Urothelium cell line (cell line): ENCODE measurements at regions not wholly inside any gene's neighbourhood (a gene's known extent, or its start where the extent isn't known, plus 50 kb on each side); places are given as distances from the start of the nearest gene placed in this dataset.

Experiments used
- DNase-seq: peaks from one replicate; pipeline ENCODE4 v3.0.0; 2011; ENCODE audit warnings: low spot score, mixed read lengths
- FAIRE-seq: peaks from 2 replicates; lab custom pipeline; 2011; peaks lifted over from hg19 to GRCh38; lab: Jason Lieb, UNC

- no peak for FAIRE-seq
Observed at GRCh38 chr12:91572869-91573268, 390.3 kb upstream of the DCN start.

DNA sequence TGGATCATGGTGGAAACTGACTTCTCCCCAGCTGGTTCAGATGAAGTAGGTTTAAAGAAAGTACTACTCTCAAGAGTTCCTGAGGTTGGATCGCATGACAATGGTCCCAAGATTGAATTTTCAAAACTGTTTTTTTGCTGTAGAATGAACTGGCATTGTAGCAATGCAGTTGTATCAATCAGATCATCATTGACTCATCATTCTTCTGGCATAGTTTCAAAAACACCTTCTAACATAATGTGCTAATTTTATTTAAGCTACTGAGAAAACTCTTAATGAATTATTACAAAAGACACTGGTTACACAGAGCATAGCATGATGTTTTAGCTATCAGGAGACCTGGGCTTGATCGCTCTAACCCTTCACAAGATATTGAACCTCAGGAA, 384.5 kb upstream of the DCN start:
- DNase-seq (no peak), FAIRE-seq (no peak)

More at GRCh38 chr12:91572869-91573268, 390.3 kb upstream of the DCN start:
- DNase-seq = no peak

GRCh38 chr12:91566328-91567099, 383.9 kb upstream of the DCN start:
- FAIRE-seq = no peak
- DNase-seq = no peak

DNA sequence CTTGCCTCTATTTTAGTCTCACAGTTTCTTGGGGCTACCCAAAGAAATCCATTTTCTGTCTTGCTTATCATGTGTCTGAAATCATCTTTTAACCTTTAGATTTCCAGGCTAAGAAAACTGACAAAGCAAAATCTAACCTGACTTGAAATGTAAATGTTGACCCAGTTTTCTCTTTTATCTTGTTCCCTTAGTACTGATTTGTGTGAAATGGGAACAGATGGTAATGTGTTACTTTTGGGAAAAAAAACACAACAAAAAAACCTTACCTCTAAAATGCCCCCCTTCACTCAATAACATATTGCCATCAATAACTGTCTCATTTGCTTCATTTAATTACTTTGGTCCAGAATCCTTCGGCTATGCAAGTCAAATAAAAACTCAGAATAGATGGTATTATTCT, 383.2 kb upstream of the DCN start:
- DNase-seq = no peak
- FAIRE-seq = no peak

GRCh38 chr12:91565246-91565645, 382.6 kb upstream of the DCN start:
- FAIRE-seq = no peak
- DNase-seq = peak; percentile 5

DNA sequence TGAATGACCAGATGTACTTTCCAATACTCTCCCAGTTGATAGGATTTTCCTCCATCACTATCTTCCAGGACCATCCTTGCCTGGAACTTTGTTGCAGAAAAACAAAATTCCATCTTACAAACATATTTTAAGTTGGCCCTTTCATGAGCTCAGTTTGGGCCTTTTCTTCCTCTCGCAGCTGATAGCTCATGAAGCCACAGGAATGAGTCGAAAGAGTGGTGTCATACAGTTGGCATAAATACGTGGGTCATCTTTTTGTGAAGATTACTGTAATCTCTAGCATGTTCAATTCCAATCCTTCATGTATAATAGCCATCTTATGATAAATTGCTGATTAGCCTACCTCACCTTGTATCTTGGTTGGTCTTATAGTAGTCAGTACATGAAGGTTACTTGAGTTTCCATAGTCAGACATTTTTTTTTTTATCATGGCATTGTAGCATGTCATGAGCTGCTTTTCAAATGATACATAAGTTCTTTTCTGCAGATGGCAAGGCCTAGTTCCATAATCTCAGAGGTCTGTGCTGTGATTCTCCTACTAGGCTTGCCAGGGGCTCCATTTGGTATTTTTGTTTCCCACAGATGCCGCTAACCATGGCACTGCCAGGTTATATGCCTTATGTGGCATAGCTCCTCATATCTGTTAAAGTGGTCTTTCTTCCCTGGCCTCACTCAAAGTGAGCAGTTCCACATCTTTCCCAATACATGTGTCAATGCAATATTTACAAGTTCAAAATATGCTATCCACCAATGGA, 380.6 kb upstream of the DCN start:
- FAIRE-seq (no peak), DNase-seq (no peak)

GRCh38 chr12:91562476-91562875, 379.9 kb upstream of the DCN start:
- FAIRE-seq = no peak
- DNase-seq = no peak

DNA sequence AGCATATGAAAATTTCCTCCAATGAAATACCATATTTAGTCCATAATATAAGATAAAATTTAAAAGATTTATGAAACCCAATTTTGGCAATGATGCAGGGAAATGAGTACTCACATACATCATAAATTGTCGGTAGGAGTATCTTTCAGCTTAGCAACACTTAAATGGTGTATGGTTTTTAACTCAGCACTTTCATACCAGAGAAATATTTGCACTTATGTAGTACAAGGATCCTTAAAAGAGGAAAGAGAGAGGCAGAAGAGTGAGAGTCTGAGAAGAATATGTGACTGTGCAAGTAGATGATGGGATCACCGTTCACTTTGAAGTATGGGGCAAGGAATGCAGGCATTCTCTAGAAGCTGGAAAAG, 379.3 kb upstream of the DCN start:
- FAIRE-seq (no peak), DNase-seq (no peak)

DNA sequence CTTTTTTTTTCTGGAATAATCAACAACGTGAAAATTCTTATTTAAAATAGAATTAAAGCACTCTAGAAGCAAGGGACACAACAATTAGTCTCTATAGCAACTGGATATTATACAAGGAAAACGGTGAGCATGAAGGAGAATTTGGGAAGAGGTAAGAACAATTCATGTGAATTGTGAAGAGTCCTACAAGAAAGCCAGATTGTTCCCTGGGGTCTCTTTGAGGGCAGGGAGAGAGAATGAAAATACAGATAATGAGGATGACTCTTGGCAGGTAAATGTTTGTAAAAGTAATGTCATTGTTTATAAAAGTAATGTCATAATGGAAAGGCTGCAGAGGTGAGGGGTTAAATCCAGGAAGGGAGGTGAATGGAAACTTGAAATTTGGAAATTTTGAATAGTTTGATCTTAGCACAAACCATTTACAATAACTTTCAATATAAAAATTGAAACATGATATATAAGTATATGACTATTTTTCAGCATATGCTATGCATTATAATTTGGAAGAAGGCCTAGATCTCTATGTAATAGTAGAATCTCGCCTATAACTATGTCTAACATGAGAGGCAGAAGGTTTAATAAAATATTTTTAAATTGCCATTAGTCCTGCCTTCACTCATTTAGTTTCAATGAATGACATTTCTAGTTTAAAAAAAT, 378.8 kb upstream of the DCN start:
- no peak for DNase-seq
- FAIRE-seq = no peak

- no peak for FAIRE-seq
- DNase-seq = no peak
Observed at GRCh38 chr12:91556909-91557308, 374.3 kb upstream of the DCN start.

GRCh38 chr12:91555436-91556415, 373.1 kb upstream of the DCN start:
- no peak for DNase-seq
- no peak for FAIRE-seq

GRCh38 chr12:91551927-91552326, 369.3 kb upstream of the DCN start:
- no peak for FAIRE-seq
- no peak for DNase-seq

DNA sequence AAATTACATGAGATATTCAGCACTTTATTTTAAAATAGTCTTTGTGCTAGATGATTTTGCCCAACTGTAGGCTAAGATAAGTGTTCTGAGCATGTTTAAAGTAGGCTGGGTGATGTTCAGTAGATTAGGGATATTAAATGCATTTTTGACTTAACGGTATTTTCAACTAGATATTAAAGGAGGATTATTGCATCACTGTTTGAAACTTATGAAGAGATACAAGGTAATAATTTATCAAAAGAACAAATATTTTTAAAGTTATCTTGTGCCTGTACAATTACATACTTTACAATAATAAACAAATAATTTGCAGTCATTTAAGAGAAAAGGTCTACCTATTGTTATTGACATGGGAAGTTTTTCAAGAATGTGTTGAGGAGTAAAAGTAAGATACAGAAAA, 368.6 kb upstream of the DCN start:
- DNase-seq (no peak), FAIRE-seq (no peak)

GRCh38 chr12:91542666-91543065, 360.0 kb upstream of the DCN start:
- DNase-seq = no peak
- FAIRE-seq = no peak

DNA sequence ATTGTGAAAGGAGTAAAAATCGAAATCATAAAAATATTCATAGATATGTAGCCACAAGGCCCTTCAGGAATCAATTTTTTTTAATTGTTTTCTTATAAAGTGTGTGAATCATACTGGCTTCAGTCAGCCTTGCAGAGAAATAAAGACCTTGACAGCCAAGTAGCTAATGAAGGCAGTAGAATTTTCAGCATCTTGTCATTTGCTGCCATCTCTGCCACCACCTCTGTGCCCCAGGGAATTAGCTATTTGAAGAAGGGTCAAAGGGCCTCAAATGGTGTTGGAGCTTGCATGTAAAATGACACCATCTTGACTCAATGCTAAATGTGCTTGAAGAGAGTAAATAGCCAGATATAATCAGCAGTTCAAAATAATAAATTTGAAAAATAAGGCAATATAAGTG, 359.4 kb upstream of the DCN start:
- FAIRE-seq (no peak), DNase-seq (no peak)

GRCh38 chr12:91538418-91538817, 355.8 kb upstream of the DCN start:
- FAIRE-seq = no peak
- no peak for DNase-seq

- FAIRE-seq = no peak
Observed at GRCh38 chr12:91533366-91533765, 350.7 kb upstream of the DCN start.

GRCh38 chr12:91529829-91530228, 347.2 kb upstream of the DCN start:
- DNase-seq (no peak), FAIRE-seq (no peak)

More at GRCh38 chr12:91533366-91533765, 350.7 kb upstream of the DCN start:
- DNase-seq = no peak

GRCh38 chr12:91523831-91524230, 341.2 kb upstream of the DCN start:
- FAIRE-seq (no peak), DNase-seq (no peak)

GRCh38 chr12:91516695-91517047, 334.1 kb upstream of the DCN start:
- FAIRE-seq (no peak), DNase-seq (no peak)
